Fibroblast of lung (primary cell): ENCODE measurements at regions not wholly inside any gene's neighbourhood (a gene's known extent, or its start where the extent isn't known, plus 50 kb on each side); places are given as distances from the start of the nearest gene placed in this dataset.

ENCODE experiments used
- CTCF ChIP-seq, 2 donors: IDR thresholded peaks in 1 of 2; conservative IDR thresholded peaks in 1 of 2; 1 replicate in 1 of 2; 2 replicates in 1 of 2; pipeline ENCODE4 v1.5.1; 2011 to 2012; ENCODE audit warnings: low read length in 2 of 2, control low read depth in 1 of 2, inconsistent platforms in 1 of 2, low read depth in 1 of 2, mild to moderate bottlenecking in 1 of 2
- EZH2 ChIP-seq: IDR thresholded peaks from 2 replicates; pipeline ENCODE4 v1.5.1; 2012; ENCODE audit warnings: low read length, control low read depth, mild to moderate bottlenecking; ENCODE audit errors: missing control alignments

GRCh38 chrX:104486691-104487090, 79.3 kb upstream of the IL1RAPL2 start:
- no peak for TF ChIP-seq CTCF (conservative IDR thresholded peaks at IDR 0.05 in 1 of 2, IDR thresholded peaks at IDR 0.05 in 1 of 2; ENCODE audit: low read depth in 1 of 2, low read length in 2 of 2)
- TF ChIP-seq EZH2 = no peak
